DOHH2 (cell line): ENCODE measurements at regions not wholly inside any gene's neighbourhood (a gene's known extent, or its start where the extent isn't known, plus 50 kb on each side); places are given as distances from the start of the nearest gene placed in this dataset.

Experiments used
- H3F3A ChIP-seq: fragments of 200-600 bp; sonication (generic), shearing (Covaris generic); 2 replicates; pipeline ENCODE4 v1.6.0; 2016; ENCODE audit warnings: antibody characterized with exemption, mild to moderate bottlenecking; ENCODE audit not compliant: control insufficient read depth, insufficient read depth
- H3K27ac ChIP-seq: fragments of 200-600 bp; sonication (generic); 2 replicates; pipeline ENCODE4 v1.5.1; 2014; ENCODE audit warnings: low read depth, mild to moderate bottlenecking, low read length, moderate library complexity
- H3K27me3 ChIP-seq: fragments of 200-600 bp; sonication (generic); 2 replicates; pipeline ENCODE4 v1.6.1; 2014; ENCODE audit warnings: mild to moderate bottlenecking, low read length, mixed read lengths; ENCODE audit not compliant: control insufficient read depth
- H3K36me3 ChIP-seq: fragments of 200-600 bp; sonication (generic); 2 replicates; pipeline ENCODE4 v1.6.1; 2014; ENCODE audit warnings: mild to moderate bottlenecking, low read length, moderate library complexity, mixed read lengths; ENCODE audit not compliant: control insufficient read depth
- H3K4me1 ChIP-seq: fragments of 200-600 bp; sonication (generic); 2 replicates; pipeline ENCODE4 v1.6.1; 2014; ENCODE audit warnings: mild to moderate bottlenecking, low read length, mixed read lengths; ENCODE audit not compliant: control insufficient read depth
- H3K4me2 ChIP-seq: fragments of 200-600 bp; sonication (generic); 2 replicates; pipeline ENCODE4 v1.6.0; 2014; ENCODE audit warnings: mild to moderate bottlenecking, low read length, moderate library complexity
- H3K4me3 ChIP-seq: fragments of 200-600 bp; sonication (generic); 2 replicates; pipeline ENCODE4 v1.5.1; 2014; ENCODE audit warnings: mild to moderate bottlenecking, low read length, mixed read lengths
- H3K79me2 ChIP-seq: fragments of 200-600 bp; sonication (generic); 2 replicates; pipeline ENCODE4 v1.6.1; 2014; ENCODE audit warnings: mild to moderate bottlenecking, low read length, mixed read lengths; ENCODE audit not compliant: control insufficient read depth
- H3K9me2 ChIP-seq: fragments of 200-600 bp; sonication (generic); replicated peaks from 2 replicates; pipeline ENCODE4 v1.6.1; 2014; ENCODE audit warnings: mild to moderate bottlenecking, low read length, mixed read lengths; ENCODE audit not compliant: control insufficient read depth
- H3K9me3 ChIP-seq: fragments of 200-600 bp; sonication (generic); 2 replicates; pipeline ENCODE4 v1.6.1; 2014; ENCODE audit warnings: antibody characterized with exemption, low read length, mixed read lengths; ENCODE audit not compliant: control insufficient read depth, insufficient read depth
- H4K20me1 ChIP-seq: fragments of 200-600 bp; sonication (generic); 2 replicates; pipeline ENCODE4 v1.6.0; 2014; ENCODE audit warnings: low read depth, mild to moderate bottlenecking, antibody characterized with exemption, low read length, moderate library complexity; ENCODE audit not compliant: control insufficient read depth, insufficient read depth
- CTCF ChIP-seq: fragments of 200-600 bp; sonication (generic); IDR thresholded peaks from one replicate; pipeline ENCODE4 v1.5.1; 2014; ENCODE audit warnings: antibody characterized with exemption, mild to moderate bottlenecking, low read depth, low read length; ENCODE audit not compliant: poor library complexity, severe bottlenecking
- EZH2phosphoT487 ChIP-seq: fragments of 200-600 bp; sonication (generic); IDR thresholded peaks from 2 replicates; pipeline ENCODE4 v1.6.1; 2017; ENCODE audit warnings: borderline replicate concordance, mild to moderate bottlenecking, antibody characterized with exemption, low read length, moderate library complexity, mixed read lengths

GRCh38 chr1:37265156-37265555 is 209.2 kb upstream of the ZC3H12A start:
- H3K27me3 ChIP-seq, result no peaks in the 10 kb centered on the region
- no peak overlapping the region for H3K27ac ChIP-seq
- no peaks in the 10 kb centered on the region for H3F3A ChIP-seq
- no peaks in the 10 kb centered on the region for H3K9me3 ChIP-seq
- no peaks in the 10 kb centered on the region for H3K4me1 ChIP-seq
- H3K36me3 ChIP-seq, result no peaks in the 10 kb centered on the region
- H3K4me3 ChIP-seq, result no peak overlapping the region
- H3K79me2 ChIP-seq, result no peaks in the 10 kb centered on the region
- no peaks in the 10 kb centered on the region for H4K20me1 ChIP-seq
- no peak for TF ChIP-seq EZH2phosphoT487
- TF ChIP-seq CTCF, result no peak
- no peak overlapping the region for H3K4me2 ChIP-seq
- no peaks in the 10 kb centered on the region for H3K9me2 ChIP-seq

GRCh38 chr1:37265786-37266667 is 208.4 kb upstream of the ZC3H12A start:
- Histone ChIP-seq H3K36me3 (no peaks in the 10 kb centered on the region), H4K20me1 (no peaks in the 10 kb centered on the region), H3K4me3 (no peak overlapping the region), H3K27ac (no peak overlapping the region), H3K9me2 (no peaks in the 10 kb centered on the region), H3F3A (no peaks in the 10 kb centered on the region), H3K79me2 (no peaks in the 10 kb centered on the region), H3K4me2 (no peak overlapping the region), H3K4me1 (no peaks in the 10 kb centered on the region), H3K9me3 (no peaks in the 10 kb centered on the region), H3K27me3 (no peaks in the 10 kb centered on the region)
- no peak for TF ChIP-seq EZH2phosphoT487
- no peak for TF ChIP-seq CTCF

DNA sequence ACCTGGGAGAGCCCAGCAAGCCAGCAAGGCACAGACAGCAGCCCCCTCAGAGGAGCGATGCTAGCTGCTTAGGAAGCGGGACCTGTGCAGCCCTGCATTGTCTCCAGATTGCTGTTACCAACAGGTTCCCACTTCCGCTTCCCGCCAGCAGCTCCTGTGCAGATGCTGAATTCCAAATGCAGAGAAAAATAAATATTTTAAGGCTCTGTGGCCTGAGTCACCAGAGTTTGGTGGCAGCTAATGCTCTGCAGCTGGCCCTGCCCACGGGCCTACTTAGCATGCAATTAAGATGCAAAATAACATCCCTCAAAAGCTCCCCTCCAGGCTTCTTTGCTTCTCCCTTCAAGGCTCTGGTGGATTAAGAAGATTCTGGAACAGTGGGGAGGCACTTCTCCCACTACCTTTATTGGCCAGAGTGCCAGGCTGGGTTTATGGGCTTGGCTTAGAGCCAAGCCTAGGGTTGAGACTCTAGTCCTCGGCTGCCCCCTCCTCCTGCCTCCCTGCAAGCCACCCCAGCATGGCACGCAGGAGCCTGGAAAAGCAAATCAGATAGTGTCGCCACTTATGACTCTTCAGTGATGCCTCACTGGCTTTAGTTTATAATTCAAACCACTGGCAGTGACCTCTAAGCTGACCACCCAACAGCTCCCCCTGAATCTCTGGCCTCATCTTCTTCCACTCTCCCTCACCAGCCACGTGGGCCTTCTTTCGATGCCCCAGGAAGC is 207.1 kb upstream of the ZC3H12A start:
- H3K9me3 ChIP-seq, result no peaks in the 10 kb centered on the region
- no peaks in the 10 kb centered on the region for H4K20me1 ChIP-seq
- no peak overlapping the region for H3K4me3 ChIP-seq
- H3K4me1 ChIP-seq, result no peaks in the 10 kb centered on the region
- no peaks in the 10 kb centered on the region for H3K36me3 ChIP-seq
- H3K27ac ChIP-seq, result no peak overlapping the region
- no peak overlapping the region for H3K4me2 ChIP-seq
- H3K79me2 ChIP-seq, result no peaks in the 10 kb centered on the region
- TF ChIP-seq EZH2phosphoT487, result no peak
- no peak for TF ChIP-seq CTCF
- no peaks in the 10 kb centered on the region for H3F3A ChIP-seq
- H3K27me3 ChIP-seq, result no peaks in the 10 kb centered on the region
- H3K9me2 ChIP-seq, result no peaks in the 10 kb centered on the region
